K562 (cell line): ENCODE measurements at regions not wholly inside any gene's neighbourhood (a gene's known extent, or its start where the extent isn't known, plus 50 kb on each side); places are given as distances from the start of the nearest gene placed in this dataset.

Source experiments
- ATAC-seq: fragments of 200-7000 bp; cut with Tn5 transposase; 3 replicates; pipeline ENCODE4 v1.9.1; 2020; ENCODE audit warnings: moderate library complexity
- BruUV-seq: library from RNA; stranded (reverse); fragments of 400-500 nt; replicated peaks from 2 replicates; lab custom pipeline; 2021; lab: Mats Ljungman, UMichigan
- CTCF ChIA-PET: fragments of 300-600 bp; formaldehyde crosslinking; extraction: SDS; loops from one replicate; lab custom pipeline; 2021; ENCODE audit warnings: low intra/inter-chr PET ratio; lab: Yijun Ruan, JAX
- POLR2A ChIA-PET: fragments of 300-600, 350-650 bp; sonication (Branson Sonifier 250); formaldehyde crosslinking; extraction: SDS; loops from one replicate; lab custom pipeline; 2021; ENCODE audit warnings: antibody characterized with exemption, inconsistent platforms; lab: Yijun Ruan, JAX
- DNase-seq, 4 experiments: peaks; one replicate each; pipeline versions ENCODE4 v3.0.0 to v3.0.0-alpha.2; 2011 to 2018; ENCODE audit warnings: low spot score in 3 of 4, mixed read lengths in 3 of 4; ENCODE audit errors: extremely low read depth in 1 of 4
- FAIRE-seq: peaks from 2 replicates; lab custom pipeline; 2011; peaks lifted over from hg19 to GRCh38; lab: Jason Lieb, UNC
- H2AFZ ChIP-seq: 2 replicates; pipeline ENCODE4 v1.6.0; 2011; ENCODE audit warnings: low read depth, low read length, control low read depth, inconsistent platforms
- H3K27ac ChIP-seq: fragments of 200-600 bp; 3 replicates; pipeline ENCODE4 v1.8.0; 2011; ENCODE audit warnings: low read depth, mild to moderate bottlenecking, control low read depth, inconsistent platforms, low read length, moderate library complexity, mixed read lengths; ENCODE audit errors: extremely low read depth
- H3K27me3 ChIP-seq, 2 experiments: fragments of 300-600 bp in 1 of 2; 2 replicates in 1 of 2; 3 replicates in 1 of 2; pipeline versions ENCODE4 v1.6.0 to v1.8.0; 2011; ENCODE audit warnings: inconsistent platforms in 2 of 2, low read length in 2 of 2, mild to moderate bottlenecking in 1 of 2, mixed read lengths in 1 of 2, moderate library complexity in 1 of 2; ENCODE audit not compliant: control insufficient read depth in 2 of 2, insufficient read depth in 2 of 2
- H3K36me3 ChIP-seq: fragments of 300-600 bp; 3 replicates; pipeline ENCODE4 v1.8.0; 2011; ENCODE audit warnings: mild to moderate bottlenecking, low read length, inconsistent platforms; ENCODE audit not compliant: control insufficient read depth, insufficient read depth
- H3K4me1 ChIP-seq, 2 experiments: fragments of 200-600 bp in 1 of 2; replicated peaks in 1 of 2; 2 replicates in 1 of 2; 3 replicates in 1 of 2; pipeline versions ENCODE4 v1.5.1 to v1.8.0; 2011; ENCODE audit warnings: inconsistent platforms in 2 of 2, low read length in 2 of 2, mild to moderate bottlenecking in 1 of 2, mixed read lengths in 1 of 2, moderate library complexity in 1 of 2; ENCODE audit not compliant: control insufficient read depth in 2 of 2, insufficient read depth in 2 of 2
- H3K4me2 ChIP-seq: 2 replicates; pipeline ENCODE4 v1.6.1; 2011; ENCODE audit warnings: low read length, control low read depth, inconsistent platforms, mixed read lengths; ENCODE audit not compliant: insufficient read depth
- H3K4me3 ChIP-seq: fragments of 200-600 bp; sonication (generic), shearing (Covaris generic); 2 replicates; pipeline ENCODE4 v1.5.1; 2016; ENCODE audit warnings: control low read depth, inconsistent platforms
- H3K79me2 ChIP-seq: fragments of 200-600 bp; 3 replicates; pipeline ENCODE4 v1.8.0; 2011; ENCODE audit warnings: low read length, inconsistent platforms; ENCODE audit not compliant: control insufficient read depth, insufficient read depth
- H3K9ac ChIP-seq, 2 experiments: 2 replicates each; pipeline versions ENCODE4 v1.6.0 to v1.6.1; 2011; ENCODE audit warnings: low read depth in 2 of 2, low read length in 2 of 2, control low read depth in 1 of 2, inconsistent platforms in 1 of 2, mild to moderate bottlenecking in 1 of 2, mixed read lengths in 1 of 2; ENCODE audit not compliant: insufficient read depth in 1 of 2
- H3K9me1 ChIP-seq: one replicate; pipeline ENCODE4 v1.6.0; 2011; ENCODE audit warnings: inconsistent platforms, mild to moderate bottlenecking, low read length, moderate library complexity; ENCODE audit not compliant: control insufficient read depth, insufficient read depth
- H3K9me3 ChIP-seq: replicated peaks from 2 replicates; pipeline ENCODE4 v1.5.1; 2011; ENCODE audit warnings: low read depth, low read length, inconsistent platforms; ENCODE audit not compliant: control insufficient read depth, insufficient read depth
- H4K20me1 ChIP-seq: replicated peaks from 2 replicates; pipeline ENCODE4 v1.6.1; 2011; ENCODE audit warnings: low read length, inconsistent platforms, mixed read lengths; ENCODE audit not compliant: control insufficient read depth, insufficient read depth
- BMI1 ChIP-seq: fragments of 150-350 bp; IDR thresholded peaks from 2 replicates; pipeline ENCODE4 v1.6.1; 2014; ENCODE audit warnings: low read length
- CBX8 ChIP-seq: fragments of 200-600 bp; sonication (generic); IDR thresholded peaks from 2 replicates; pipeline ENCODE4 v1.6.1; 2012; ENCODE audit warnings: borderline replicate concordance, mixed run types, low read depth, mild to moderate bottlenecking, moderate library complexity, mixed read lengths, low read length, control low read depth, inconsistent platforms; ENCODE audit not compliant: poor library complexity, severe bottlenecking; ENCODE audit errors: extremely low read depth
- FOSL1 ChIP-seq: fragments of 200-800 bp; sonication (Bioruptor generic); conservative IDR thresholded peaks from 2 replicates; pipeline ENCODE4 v1.6.1; 2016; ENCODE audit warnings: missing genetic modification characterization, missing compliant biosample characterization
- HDGF ChIP-seq: fragments of 450-650 bp; IDR thresholded peaks from 2 replicates; pipeline ENCODE4 v1.6.1; 2016
- HOXB6 ChIP-seq: fragments of 250-450 bp; sonication (Bioruptor Pico); IDR thresholded peaks from 2 replicates; pipeline ENCODE4 v1.5.1; 2022; ENCODE audit warnings: mild to moderate bottlenecking, borderline replicate concordance
- KDM4B ChIP-seq, 2 experiments: fragments of 450-650 bp in 1 of 2; sonication (generic) in 1 of 2; IDR thresholded peaks; 2 replicates each; pipeline ENCODE4 v1.6.1; 2016 to 2017; ENCODE audit warnings: borderline replicate concordance in 2 of 2, antibody characterized with exemption in 1 of 2, low read depth in 1 of 2, mild to moderate bottlenecking in 1 of 2
- MIER1 ChIP-seq: fragments of 450-650 bp; IDR thresholded peaks from 2 replicates; pipeline ENCODE4 v1.6.1; 2016; ENCODE audit warnings: antibody characterized with exemption, mild to moderate bottlenecking, low read depth
- NR3C1 ChIP-seq: sonication (generic); formaldehyde crosslinking; IDR thresholded peaks from 2 replicates; pipeline ENCODE4 v1.8.1; 2022; ENCODE audit warnings: missing genetic modification reagents
- PHTF2 ChIP-seq: fragments of 250-450 bp; sonication (Bioruptor Pico); IDR thresholded peaks from 2 replicates; pipeline ENCODE4 v1.5.0; 2021; ENCODE audit warnings: mild to moderate bottlenecking
- SRSF7 ChIP-seq: fragments of 200-400 bp; formaldehyde crosslinking; optimal IDR thresholded peaks from 2 replicates; pipeline ENCODE3; 2017; ENCODE audit warnings: mild to moderate bottlenecking, low read depth, low read length
- TAF15 ChIP-seq: fragments of 200-400 bp; formaldehyde crosslinking; IDR thresholded peaks from 2 replicates; pipeline ENCODE4 v1.6.1; 2017; ENCODE audit warnings: mild to moderate bottlenecking, low read depth, low read length, moderate library complexity
- ZC3H4 ChIP-seq: sonication (generic); formaldehyde crosslinking; IDR thresholded peaks from 2 replicates; pipeline ENCODE4 v1.9.0; 2021; ENCODE audit warnings: missing genetic modification reagents, borderline replicate concordance
- ZNF444 ChIP-seq: fragments of 250-450 bp; sonication (Bioruptor Pico); IDR thresholded peaks from 2 replicates; pipeline ENCODE4 v1.4.0; 2020; ENCODE audit warnings: mild to moderate bottlenecking, moderate library complexity
- ZNF766 ChIP-seq: fragments of 200-800 bp; sonication (Bioruptor generic); conservative IDR thresholded peaks from 2 replicates; pipeline ENCODE4 v1.6.1; 2016; ENCODE audit warnings: missing genetic modification characterization, missing compliant biosample characterization
- WGBS: fragments of 100-300 bp; shearing (Covaris generic); methylation state at CpG from one replicate; pipeline ENCODE4 v1.1.6; 2016; ENCODE audit warnings: low coverage, mixed read lengths; ENCODE audit not compliant: insufficient coverage; ENCODE audit errors: missing lambda C conversion rate; 5-methylcytosine and 5-hydroxymethylcytosine counted together
- in situ Hi-C: fragments of 300-500 bp; cut with MboI; formaldehyde crosslinking; loops from 4 replicates; pipeline ENCODE4 v1.15.0; 2018; ENCODE audit warnings: inconsistent platforms, mixed read lengths
- intact Hi-C: fragments of 100-400 bp; cut with micrococcal nuclease; formaldehyde crosslinking; loops from 2 replicates; pipeline ENCODE4 v1.14.2; 2022
- TF ChIP-seq, protein P1 (sequence below): sonication (generic); formaldehyde crosslinking; IDR thresholded peaks from 2 replicates; pipeline ENCODE4 v1.8.1; 2023; ENCODE audit warnings: mild to moderate bottlenecking, missing genetic modification reagents
- TF ChIP-seq, protein P2 (sequence below): fragments of 250-450 bp; sonication (Bioruptor Pico); IDR thresholded peaks from 2 replicates; pipeline ENCODE4 v1.5.0; 2021; ENCODE audit warnings: mild to moderate bottlenecking, moderate library complexity
- TF ChIP-seq, protein P3 (sequence below): sonication (generic); formaldehyde crosslinking; IDR thresholded peaks from 2 replicates; pipeline ENCODE4 v1.8.0; 2022; ENCODE audit warnings: mild to moderate bottlenecking, low read depth, missing genetic modification reagents

DNA sequence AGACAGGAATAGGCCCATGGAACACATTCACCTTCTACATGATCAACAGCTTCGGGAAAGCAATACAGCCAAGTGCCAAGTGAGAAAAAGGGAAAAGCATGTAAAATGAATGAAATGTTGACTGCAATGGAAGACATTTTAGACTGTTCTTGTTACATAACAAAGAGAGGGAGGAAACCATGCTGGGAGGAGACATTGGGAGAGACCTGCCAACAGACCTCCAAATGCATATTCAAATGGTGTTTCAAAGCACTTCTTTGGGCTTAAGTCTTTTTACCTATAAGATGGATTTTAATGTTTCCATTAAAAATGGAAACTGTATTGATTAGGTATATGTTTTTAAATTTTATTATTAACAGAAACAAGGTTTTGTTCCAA lies 350.0 kb upstream of the THBS1 start:
- Histone ChIP-seq H3K36me3 (no peaks in the 10 kb centered on the region), H3K27me3 (no peaks in the 10 kb centered on the region; a peak in 2 of 5 replicates), H3K4me1 (no peaks in the 10 kb centered on the region), H3K4me3 (no peak overlapping the region), H3K9ac (no peak overlapping the region), H2AFZ (no peak overlapping the region), H3K79me2 (no peaks in the 10 kb centered on the region), H3K9me3 (no peaks in the 10 kb centered on the region), H3K27ac (no peak overlapping the region), H3K4me2 (no peak overlapping the region), H3K9me1 (no peaks in the 10 kb centered on the region), H4K20me1 (no peaks in the 10 kb centered on the region)
- FAIRE-seq (no peak), DNase-seq (no peak), ATAC-seq (no peak)
- BruUV-seq = no TSS peak
- POLR2A ChIA-PET = no interaction called here
- in situ Hi-C loops = no loop called here
- WGBS = 0% methylated on average over 1 of the region's 1 CpG
- intact Hi-C loops = no loop called here
- CTCF ChIA-PET = no interaction called here
- TF ChIP-seq SRSF7 = no peak
- TF ChIP-seq TAF15 = no peak
- TF ChIP-seq MIER1 = no peak
- no peak for TF ChIP-seq HDGF
- no peak for TF ChIP-seq PHTF2 (CRISPR knock-in tag)
- TF ChIP-seq, protein P1, sequence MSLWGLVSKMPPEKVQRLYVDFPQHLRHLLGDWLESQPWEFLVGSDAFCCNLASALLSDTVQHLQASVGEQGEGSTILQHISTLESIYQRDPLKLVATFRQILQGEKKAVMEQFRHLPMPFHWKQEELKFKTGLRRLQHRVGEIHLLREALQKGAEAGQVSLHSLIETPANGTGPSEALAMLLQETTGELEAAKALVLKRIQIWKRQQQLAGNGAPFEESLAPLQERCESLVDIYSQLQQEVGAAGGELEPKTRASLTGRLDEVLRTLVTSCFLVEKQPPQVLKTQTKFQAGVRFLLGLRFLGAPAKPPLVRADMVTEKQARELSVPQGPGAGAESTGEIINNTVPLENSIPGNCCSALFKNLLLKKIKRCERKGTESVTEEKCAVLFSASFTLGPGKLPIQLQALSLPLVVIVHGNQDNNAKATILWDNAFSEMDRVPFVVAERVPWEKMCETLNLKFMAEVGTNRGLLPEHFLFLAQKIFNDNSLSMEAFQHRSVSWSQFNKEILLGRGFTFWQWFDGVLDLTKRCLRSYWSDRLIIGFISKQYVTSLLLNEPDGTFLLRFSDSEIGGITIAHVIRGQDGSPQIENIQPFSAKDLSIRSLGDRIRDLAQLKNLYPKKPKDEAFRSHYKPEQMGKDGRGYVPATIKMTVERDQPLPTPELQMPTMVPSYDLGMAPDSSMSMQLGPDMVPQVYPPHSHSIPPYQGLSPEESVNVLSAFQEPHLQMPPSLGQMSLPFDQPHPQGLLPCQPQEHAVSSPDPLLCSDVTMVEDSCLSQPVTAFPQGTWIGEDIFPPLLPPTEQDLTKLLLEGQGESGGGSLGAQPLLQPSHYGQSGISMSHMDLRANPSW (CRISPR knock-in tag) = no peak
- TF ChIP-seq CBX8 = no peak
- no peak for TF ChIP-seq KDM4B (IDR thresholded peaks at IDR 0.05; ENCODE audit: borderline replicate concordance in 2 of 2, low read depth in 1 of 2)
- no peak for TF ChIP-seq ZNF444 (CRISPR knock-in tag)
- TF ChIP-seq BMI1 = no peak
- no peak for TF ChIP-seq FOSL1 (tag)
- no peak for TF ChIP-seq ZNF766 (CRISPR knock-in tag)
- TF ChIP-seq ZC3H4 (CRISPR knock-in tag) = no peak
- TF ChIP-seq HOXB6 = no peak
- TF ChIP-seq, protein P2, sequence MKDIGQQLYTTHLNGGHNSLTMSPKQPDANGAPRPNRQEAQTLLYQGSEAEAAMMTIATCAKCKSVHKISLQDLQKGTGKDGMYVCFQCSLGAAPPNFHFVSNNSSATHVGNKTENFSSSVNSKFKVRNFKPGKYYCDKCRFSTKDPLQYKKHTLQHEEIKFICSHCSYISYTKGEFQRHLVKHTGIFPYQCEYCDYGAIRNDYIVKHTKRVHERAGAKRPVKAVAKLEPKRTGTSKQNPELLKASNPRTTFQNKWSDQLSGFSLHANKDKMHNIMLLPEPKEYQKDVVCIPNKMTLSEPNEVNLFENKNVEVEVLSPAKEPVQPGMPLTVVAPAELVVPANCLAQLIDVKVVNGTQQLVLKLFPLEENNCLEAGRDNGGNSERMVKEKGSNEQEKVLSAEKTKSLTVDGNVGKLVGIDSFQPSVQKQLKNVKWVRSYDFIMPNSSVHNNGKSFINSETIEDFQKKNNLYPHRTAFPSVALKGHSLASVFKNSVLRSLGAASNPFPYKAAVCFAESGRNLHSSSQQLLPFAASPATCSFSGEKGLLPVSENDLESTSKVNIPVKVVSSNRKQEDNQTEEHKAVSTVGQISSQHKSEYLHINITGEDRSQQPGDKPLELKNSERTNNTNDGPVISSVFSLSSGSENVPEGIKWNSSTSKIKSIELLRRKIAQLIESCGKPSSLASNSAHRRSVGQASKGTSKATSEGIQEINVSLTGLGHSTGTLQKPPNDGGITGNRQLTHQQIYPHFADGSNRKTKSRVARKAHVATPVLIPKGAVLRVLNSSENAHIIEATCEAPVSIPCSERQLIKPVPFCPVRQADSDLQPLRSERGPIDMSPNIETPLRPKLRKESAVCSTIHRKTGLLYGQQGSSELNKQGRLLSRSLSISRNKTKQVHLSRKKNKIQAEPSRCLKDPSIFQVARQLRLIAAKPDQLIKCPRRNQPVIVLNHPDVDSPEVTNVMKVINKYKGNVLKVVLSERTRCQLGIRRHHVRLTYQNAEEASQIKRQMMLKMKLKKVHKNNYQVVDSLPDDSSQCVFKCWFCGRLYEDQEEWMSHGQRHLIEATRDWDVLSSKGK (CRISPR knock-in tag) = no peak
- TF ChIP-seq, protein P3, sequence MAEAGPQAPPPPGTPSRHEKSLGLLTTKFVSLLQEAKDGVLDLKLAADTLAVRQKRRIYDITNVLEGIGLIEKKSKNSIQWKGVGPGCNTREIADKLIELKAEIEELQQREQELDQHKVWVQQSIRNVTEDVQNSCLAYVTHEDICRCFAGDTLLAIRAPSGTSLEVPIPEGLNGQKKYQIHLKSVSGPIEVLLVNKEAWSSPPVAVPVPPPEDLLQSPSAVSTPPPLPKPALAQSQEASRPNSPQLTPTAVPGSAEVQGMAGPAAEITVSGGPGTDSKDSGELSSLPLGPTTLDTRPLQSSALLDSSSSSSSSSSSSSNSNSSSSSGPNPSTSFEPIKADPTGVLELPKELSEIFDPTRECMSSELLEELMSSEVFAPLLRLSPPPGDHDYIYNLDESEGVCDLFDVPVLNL (CRISPR knock-in tag) = no peak
- no peak for TF ChIP-seq NR3C1 (CRISPR knock-in tag)
